ENCODE measurements at regions not wholly inside any gene's neighbourhood (a gene's known extent, or its start where the extent isn't known, plus 50 kb on each side); places are given as distances from the start of the nearest gene placed in this dataset.

GRCh38 chr10:25695586-25695985 lies 238.4 kb upstream of the MYO3A start:
- Histone ChIP-seq H3K27ac (no peak overlapping the region), H3K9me3 (no peaks in the 10 kb centered on the region), H3K36me3 (no peaks in the 10 kb centered on the region), H3K27me3 (no peaks in the 10 kb centered on the region), H3K4me3 (no peak overlapping the region), H3K4me1 (no peaks in the 10 kb centered on the region)
- TF ChIP-seq EP300 (IDR thresholded peaks at IDR 0.05; ENCODE audit: low read depth) (no peak), POLR2AphosphoS5 (IDR thresholded peaks at IDR 0.05) (no peak), CTCF (IDR thresholded peaks at IDR 0.05) (no peak), POLR2A (IDR thresholded peaks at IDR 0.05) (no peak)
- 68 to 90% methylated on average over 2 to 3 of the region's 3 CpGs for WGBS, 2 donors (ENCODE audit: low coverage in 1 of 2)
- intact Hi-C loops (cut with DNase I; ENCODE audit: low total_unique reads), result no loop called here
- in situ Hi-C loops (cut with MboI; ENCODE audit: low pct_ligation_motif_present in 1 of 4, low pct_unique_long_range_greater_than_20kb in 1 of 4, low sequenced_read_pairs in 3 of 4), result no loop called here
- DNase-seq, result no peak

GRCh38 chr10:25696013-25696708 lies 237.9 kb upstream of the MYO3A start:
- TF ChIP-seq POLR2A (IDR thresholded peaks at IDR 0.05), result no peak
- no peak for TF ChIP-seq CTCF (IDR thresholded peaks at IDR 0.05)
- WGBS, 2 donors (ENCODE audit: low coverage in 1 of 2), result 77 to 82% methylated on average over 3 to 6 of the region's 6 CpGs
- no peaks in the 10 kb centered on the region for H3K27me3 ChIP-seq
- DNase-seq, result no peak
- no peaks in the 10 kb centered on the region for H3K4me1 ChIP-seq
- no peaks in the 10 kb centered on the region for H3K9me3 ChIP-seq
- no peaks in the 10 kb centered on the region for H3K36me3 ChIP-seq
- H3K4me3 ChIP-seq, result no peak overlapping the region
- in situ Hi-C loops (cut with MboI; ENCODE audit: low pct_ligation_motif_present in 1 of 4, low pct_unique_long_range_greater_than_20kb in 1 of 4, low sequenced_read_pairs in 3 of 4), result no loop called here
- intact Hi-C loops (cut with DNase I; ENCODE audit: low total_unique reads), result no loop called here
- H3K27ac ChIP-seq, result no peak overlapping the region

- no peak for DNase-seq
- 66 to 80% methylated on average over 3 to 5 of the region's 5 CpGs for WGBS, 2 donors (ENCODE audit: low coverage in 1 of 2)
- in situ Hi-C loops (cut with MboI; ENCODE audit: low pct_ligation_motif_present in 1 of 4, low pct_unique_long_range_greater_than_20kb in 1 of 4, low sequenced_read_pairs in 3 of 4), result no loop called here
Observed at GRCh38 chr10:25697412-25697811, 236.6 kb upstream of the MYO3A start.

GRCh38 chr10:25698638-25699037 lies 235.4 kb upstream of the MYO3A start:
- DNase-seq, result no peak
- H3K36me3 ChIP-seq, result no peaks in the 10 kb centered on the region
- intact Hi-C loops (cut with DNase I; ENCODE audit: low total_unique reads), result no loop called here

More at GRCh38 chr10:25697412-25697811, 236.6 kb upstream of the MYO3A start:
- no peak overlapping the region for H3K27ac ChIP-seq
- TF ChIP-seq EP300 (IDR thresholded peaks at IDR 0.05; ENCODE audit: low read depth), result no peak
- no peak for TF ChIP-seq POLR2A (IDR thresholded peaks at IDR 0.05)
- no peak for TF ChIP-seq POLR2AphosphoS5 (IDR thresholded peaks at IDR 0.05)
- no peak for TF ChIP-seq CTCF (IDR thresholded peaks at IDR 0.05)
- H3K9me3 ChIP-seq, result no peaks in the 10 kb centered on the region
- no peaks in the 10 kb centered on the region for H3K27me3 ChIP-seq
- intact Hi-C loops (cut with DNase I; ENCODE audit: low total_unique reads), result no loop called here
- H3K4me3 ChIP-seq, result no peak overlapping the region
- no peaks in the 10 kb centered on the region for H3K4me1 ChIP-seq
- H3K36me3 ChIP-seq, result no peaks in the 10 kb centered on the region

More at GRCh38 chr10:25698638-25699037, 235.4 kb upstream of the MYO3A start:
- H3K4me1 ChIP-seq, result no peaks in the 10 kb centered on the region
- no peaks in the 10 kb centered on the region for H3K9me3 ChIP-seq
- H3K27me3 ChIP-seq, result no peaks in the 10 kb centered on the region
- TF ChIP-seq EP300 (IDR thresholded peaks at IDR 0.05; ENCODE audit: low read depth), result no peak
- no peak for TF ChIP-seq CTCF (IDR thresholded peaks at IDR 0.05)
- no peak for TF ChIP-seq POLR2A (IDR thresholded peaks at IDR 0.05)
- TF ChIP-seq POLR2AphosphoS5 (IDR thresholded peaks at IDR 0.05), result no peak
- no peak overlapping the region for H3K4me3 ChIP-seq
- in situ Hi-C loops (cut with MboI; ENCODE audit: low pct_ligation_motif_present in 1 of 4, low pct_unique_long_range_greater_than_20kb in 1 of 4, low sequenced_read_pairs in 3 of 4), result no loop called here
- H3K27ac ChIP-seq, result no peak overlapping the region
- 68 to 100% methylated on average over 1 to 3 of the region's 3 CpGs for WGBS, 2 donors (ENCODE audit: low coverage in 1 of 2)
